ENCODE measurements at regions not wholly inside any gene's neighbourhood (a gene's known extent, or its start where the extent isn't known, plus 50 kb on each side); places are given as distances from the start of the nearest gene placed in this dataset.

DNA sequence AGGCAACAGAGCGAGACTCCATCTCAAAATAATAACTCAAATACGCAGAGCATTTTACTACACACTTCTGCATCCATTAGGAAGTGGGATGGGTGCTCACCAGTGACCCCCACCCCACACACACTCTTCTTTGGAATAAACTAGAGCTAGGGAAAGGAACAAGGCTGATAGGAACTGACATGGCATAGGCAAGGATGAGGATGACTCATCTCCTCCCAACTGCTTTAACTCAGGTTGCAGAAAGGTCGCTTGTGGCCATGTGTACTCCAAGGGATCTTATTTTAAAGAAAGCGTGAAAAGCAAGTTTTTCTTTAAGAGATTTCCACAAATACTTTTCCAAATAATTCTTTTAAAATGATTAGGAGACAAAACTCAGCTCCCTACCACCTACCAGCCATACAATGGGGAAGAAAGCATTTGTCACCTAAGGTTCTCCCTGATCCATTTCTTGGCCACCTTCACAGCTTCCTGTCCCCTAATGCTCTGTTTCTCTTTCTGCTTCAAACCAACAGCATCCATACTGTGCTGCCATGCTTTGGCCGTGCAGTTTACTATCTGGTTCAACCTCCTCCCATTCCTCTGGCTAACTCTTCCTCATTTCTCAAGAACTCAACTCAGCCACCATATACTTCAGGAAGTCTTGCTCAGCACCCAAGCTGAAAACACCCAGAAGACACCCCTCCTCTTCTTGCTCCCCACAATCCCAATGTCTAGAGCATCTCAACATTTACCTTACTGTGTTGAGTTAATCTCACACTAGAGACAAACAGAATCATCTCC lies 211.9 kb downstream of the ACTL7B start:
- no peaks in the 10 kb centered on the region for H3K27me3 ChIP-seq (ENCODE audit: control insufficient read depth in 1 of 2, insufficient read depth in 2 of 2, low read length in 1 of 2)
- no peak overlapping the region for H3K27ac ChIP-seq (ENCODE audit: low read depth in 1 of 2, low read length in 2 of 2)
- ATAC-seq (ENCODE audit: low FRiP score) (no peak), DNase-seq (no peak)
- H3K4me3 ChIP-seq (ENCODE audit: low read length in 2 of 2) = no peak overlapping the region
- no peaks in the 10 kb centered on the region for H3K4me1 ChIP-seq (ENCODE audit: control insufficient read depth in 1 of 2, insufficient read depth in 2 of 2, low read length in 2 of 2)
- 89 to 96% methylated on average over 5 of the region's 5 CpGs for WGBS, 2 donors
- intact Hi-C loops (cut with DNase I) = no loop called here
- no peaks in the 10 kb centered on the region for H3K9me3 ChIP-seq (ENCODE audit: control insufficient read depth, low read length)
- H3K36me3 ChIP-seq (ENCODE audit: control insufficient read depth in 1 of 2, insufficient read depth in 2 of 2, low read length in 1 of 2) = no peaks in the 10 kb centered on the region

DNA sequence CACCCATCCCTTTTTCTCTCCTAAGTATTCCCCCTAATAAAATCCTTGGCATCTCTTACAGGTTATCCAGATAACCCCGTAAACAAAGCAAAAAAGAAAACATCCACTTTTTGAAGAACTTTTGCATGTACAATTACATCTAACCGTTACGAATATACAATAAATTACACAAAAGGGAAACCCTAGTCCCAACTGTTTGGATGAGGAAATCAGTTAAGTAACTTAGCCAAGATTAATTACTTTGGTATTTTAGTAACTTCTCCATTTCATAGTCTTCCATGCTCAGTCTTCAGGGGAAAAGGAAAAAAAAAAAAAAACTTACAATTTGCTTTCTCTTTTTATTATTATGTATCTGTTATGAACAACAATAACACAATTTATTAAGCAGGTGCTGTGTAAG lies 212.9 kb downstream of the ACTL7B start:
- ATAC-seq (ENCODE audit: low FRiP score) (no peak), DNase-seq (no peak)
- Histone ChIP-seq H3K4me1 (ENCODE audit: control insufficient read depth in 1 of 2, insufficient read depth in 2 of 2, low read length in 2 of 2) (no peaks in the 10 kb centered on the region), H3K9me3 (ENCODE audit: control insufficient read depth, low read length) (no peaks in the 10 kb centered on the region), H3K36me3 (ENCODE audit: control insufficient read depth in 1 of 2, insufficient read depth in 2 of 2, low read length in 1 of 2) (no peaks in the 10 kb centered on the region), H3K4me3 (ENCODE audit: low read length in 2 of 2) (no peak overlapping the region), H3K27me3 (ENCODE audit: control insufficient read depth in 1 of 2, insufficient read depth in 2 of 2, low read length in 1 of 2) (no peaks in the 10 kb centered on the region), H3K27ac (ENCODE audit: low read depth in 1 of 2, low read length in 2 of 2) (no peak overlapping the region)
- WGBS, 2 donors = 90 to 93% methylated on average over 3 of the region's 3 CpGs
- intact Hi-C loops (cut with DNase I) = no loop called here

DNA sequence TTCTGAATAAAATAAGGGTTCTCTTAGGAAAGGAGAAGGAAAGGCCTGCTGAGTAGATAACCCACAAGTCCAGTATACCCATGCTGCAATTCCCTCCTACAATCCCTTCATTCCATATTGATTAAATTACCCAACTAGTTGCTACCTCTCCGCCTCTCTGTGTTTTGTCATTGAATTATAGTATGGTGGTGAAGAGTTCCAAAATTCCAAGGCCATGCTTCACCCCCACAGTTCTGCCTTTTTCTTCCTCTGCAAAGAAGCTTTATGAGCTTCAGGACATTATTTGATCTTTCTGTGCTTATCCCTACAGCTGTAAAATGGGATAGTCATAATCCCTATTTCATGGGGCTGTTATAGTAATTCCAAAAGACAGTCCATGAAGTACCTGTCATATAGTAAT lies 215.6 kb downstream of the ACTL7B start:
- ATAC-seq (ENCODE audit: low FRiP score) = no peak

DNA sequence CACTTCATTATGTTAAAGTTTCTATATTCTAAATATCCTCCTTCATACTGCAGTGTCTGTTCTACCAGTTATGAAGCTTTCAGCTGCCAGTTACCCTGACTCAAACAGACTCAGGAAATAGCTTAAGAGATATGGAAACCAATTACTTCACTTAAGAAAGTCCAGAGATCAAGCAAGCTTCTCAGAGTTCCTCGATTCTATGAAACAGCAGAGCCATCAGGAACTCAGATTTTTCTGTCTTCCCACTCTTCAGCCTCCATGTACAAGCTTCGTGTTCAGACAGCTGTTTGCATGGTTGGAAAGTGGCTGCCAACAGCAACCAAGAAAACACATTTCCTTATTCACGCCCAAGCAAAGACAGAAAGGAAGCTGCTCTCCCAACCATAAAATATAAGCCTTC lies 216.1 kb downstream of the ACTL7B start:
- DNase-seq (no peak), ATAC-seq (ENCODE audit: low FRiP score) (no peak)
- H3K4me1 ChIP-seq (ENCODE audit: control insufficient read depth in 1 of 2, insufficient read depth in 2 of 2, low read length in 2 of 2) = no peaks in the 10 kb centered on the region
- no peak overlapping the region for H3K27ac ChIP-seq (ENCODE audit: low read depth in 1 of 2, low read length in 2 of 2)
- no peaks in the 10 kb centered on the region for H3K27me3 ChIP-seq (ENCODE audit: control insufficient read depth in 1 of 2, insufficient read depth in 2 of 2, low read length in 1 of 2)
- 55 to 56% methylated on average over 3 of the region's 3 CpGs for WGBS, 2 donors
- intact Hi-C loops (cut with DNase I) = no loop called here
- no peaks in the 10 kb centered on the region for H3K9me3 ChIP-seq (ENCODE audit: control insufficient read depth, low read length)
- H3K4me3 ChIP-seq (ENCODE audit: low read length in 2 of 2) = no peak overlapping the region
- no peaks in the 10 kb centered on the region for H3K36me3 ChIP-seq (ENCODE audit: control insufficient read depth in 1 of 2, insufficient read depth in 2 of 2, low read length in 1 of 2)

More for the DNA sequence above, 215.6 kb downstream of the ACTL7B start:
- Histone ChIP-seq H3K27me3 (ENCODE audit: control insufficient read depth in 1 of 2, insufficient read depth in 2 of 2, low read length in 1 of 2) (no peaks in the 10 kb centered on the region), H3K4me3 (ENCODE audit: low read length in 2 of 2) (no peak overlapping the region), H3K27ac (ENCODE audit: low read depth in 1 of 2, low read length in 2 of 2) (no peak overlapping the region), H3K4me1 (ENCODE audit: control insufficient read depth in 1 of 2, insufficient read depth in 2 of 2, low read length in 2 of 2) (no peaks in the 10 kb centered on the region), H3K9me3 (ENCODE audit: control insufficient read depth, low read length) (no peaks in the 10 kb centered on the region), H3K36me3 (ENCODE audit: control insufficient read depth in 1 of 2, insufficient read depth in 2 of 2, low read length in 1 of 2) (no peaks in the 10 kb centered on the region)
- intact Hi-C loops (cut with DNase I) = no loop called here
- WGBS, 2 donors = 94 to 96% methylated on average over 1 of the region's 1 CpG
- no peak for DNase-seq

DNA sequence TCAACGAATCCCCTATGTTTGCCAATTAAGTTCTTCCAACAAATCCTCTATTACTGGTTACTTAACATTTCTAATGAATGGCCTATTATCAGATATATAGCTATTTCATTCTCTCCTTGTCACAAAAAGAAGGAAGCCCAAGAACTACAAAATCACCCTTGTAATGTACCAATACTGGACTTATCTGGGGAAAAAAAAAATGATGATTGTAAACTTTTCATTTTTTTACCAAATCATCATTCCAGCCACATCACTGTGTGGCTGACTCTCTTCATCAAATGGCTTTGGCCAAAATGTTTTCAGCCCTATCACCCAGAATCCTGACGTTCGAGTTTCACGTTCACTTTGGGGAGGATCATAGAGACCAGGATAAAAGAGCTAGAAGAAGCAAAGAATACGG lies 216.7 kb downstream of the ACTL7B start:
- no peaks in the 10 kb centered on the region for H3K4me1 ChIP-seq (ENCODE audit: control insufficient read depth in 1 of 2, insufficient read depth in 2 of 2, low read length in 2 of 2)
- H3K4me3 ChIP-seq (ENCODE audit: low read length in 2 of 2) = no peak overlapping the region
- WGBS, 2 donors = 88 to 90% methylated on average over 5 of the region's 5 CpGs
- H3K27me3 ChIP-seq (ENCODE audit: control insufficient read depth in 1 of 2, insufficient read depth in 2 of 2, low read length in 1 of 2) = no peaks in the 10 kb centered on the region
- intact Hi-C loops (cut with DNase I) = no loop called here
- H3K27ac ChIP-seq (ENCODE audit: low read depth in 1 of 2, low read length in 2 of 2) = no peak overlapping the region
- no peaks in the 10 kb centered on the region for H3K36me3 ChIP-seq (ENCODE audit: control insufficient read depth in 1 of 2, insufficient read depth in 2 of 2, low read length in 1 of 2)
- H3K9me3 ChIP-seq (ENCODE audit: control insufficient read depth, low read length) = no peaks in the 10 kb centered on the region
- no peak for ATAC-seq (ENCODE audit: low FRiP score)
- DNase-seq = no peak

DNA sequence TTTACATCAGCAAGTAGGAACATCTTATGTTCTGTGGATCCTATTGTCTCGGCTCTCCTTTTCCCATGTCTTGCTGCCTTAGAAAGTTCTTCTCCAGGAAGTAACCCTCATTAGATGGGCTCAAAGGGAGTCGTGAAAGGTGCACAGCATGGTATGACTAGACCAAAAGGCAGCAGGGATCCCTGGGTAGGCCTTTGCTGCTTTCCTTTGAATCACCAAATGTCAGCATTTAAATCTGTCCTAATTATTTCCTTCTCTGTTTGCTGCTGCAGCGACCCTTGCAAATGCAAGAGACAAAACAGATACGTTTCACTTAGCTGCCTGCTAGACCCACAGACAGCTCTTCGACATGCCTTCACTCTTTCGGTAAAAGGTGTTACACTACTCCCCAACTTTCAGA lies 218.4 kb downstream of the ACTL7B start:
- no peak for DNase-seq
- intact Hi-C loops (cut with DNase I) = no loop called here
- no peaks in the 10 kb centered on the region for H3K4me1 ChIP-seq (ENCODE audit: control insufficient read depth in 1 of 2, insufficient read depth in 2 of 2, low read length in 2 of 2)
- H3K27ac ChIP-seq (ENCODE audit: low read depth in 1 of 2, low read length in 2 of 2) = no peak overlapping the region
- no peaks in the 10 kb centered on the region for H3K27me3 ChIP-seq (ENCODE audit: control insufficient read depth in 1 of 2, insufficient read depth in 2 of 2, low read length in 1 of 2)
- no peak overlapping the region for H3K4me3 ChIP-seq (ENCODE audit: low read length in 2 of 2)
- H3K36me3 ChIP-seq (ENCODE audit: control insufficient read depth in 1 of 2, insufficient read depth in 2 of 2, low read length in 1 of 2) = no peaks in the 10 kb centered on the region
- ATAC-seq (ENCODE audit: low FRiP score) = no peak
- H3K9me3 ChIP-seq (ENCODE audit: control insufficient read depth, low read length) = no peaks in the 10 kb centered on the region
- 65 to 83% methylated on average over 6 of the region's 6 CpGs for WGBS, 2 donors

DNA sequence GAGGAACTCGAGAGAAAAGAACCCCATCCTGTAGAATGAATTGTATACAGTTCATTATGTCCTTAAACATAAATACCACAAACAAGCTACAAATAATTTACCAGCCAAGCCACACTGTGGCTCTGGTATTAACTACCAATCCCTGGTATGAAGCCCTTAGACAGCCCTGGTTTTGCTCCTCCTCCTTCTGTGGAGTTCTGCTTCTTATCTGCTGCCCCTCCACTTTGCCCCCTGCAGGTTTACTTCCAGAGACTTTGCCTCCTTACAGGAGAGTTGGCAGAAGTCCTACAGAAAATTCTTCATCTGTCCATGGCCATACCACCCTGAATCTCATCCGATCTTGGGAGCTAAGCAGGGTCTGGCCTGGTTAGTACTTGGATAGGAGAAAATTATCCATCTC lies 219.8 kb downstream of the ACTL7B start:
- Histone ChIP-seq H3K9me3 (ENCODE audit: control insufficient read depth, low read length) (no peaks in the 10 kb centered on the region), H3K27me3 (ENCODE audit: control insufficient read depth in 1 of 2, insufficient read depth in 2 of 2, low read length in 1 of 2) (no peaks in the 10 kb centered on the region), H3K4me3 (ENCODE audit: low read length in 2 of 2) (no peak overlapping the region), H3K36me3 (ENCODE audit: control insufficient read depth in 1 of 2, insufficient read depth in 2 of 2, low read length in 1 of 2) (no peaks in the 10 kb centered on the region), H3K4me1 (ENCODE audit: control insufficient read depth in 1 of 2, insufficient read depth in 2 of 2, low read length in 2 of 2) (no peaks in the 10 kb centered on the region), H3K27ac (ENCODE audit: low read depth in 1 of 2, low read length in 2 of 2) (no peak overlapping the region)
- DNase-seq (no peak), ATAC-seq (ENCODE audit: low FRiP score) (no peak)
- WGBS, 2 donors = 63 to 78% methylated on average over 2 of the region's 2 CpGs
- intact Hi-C loops (cut with DNase I) = no loop called here

DNA sequence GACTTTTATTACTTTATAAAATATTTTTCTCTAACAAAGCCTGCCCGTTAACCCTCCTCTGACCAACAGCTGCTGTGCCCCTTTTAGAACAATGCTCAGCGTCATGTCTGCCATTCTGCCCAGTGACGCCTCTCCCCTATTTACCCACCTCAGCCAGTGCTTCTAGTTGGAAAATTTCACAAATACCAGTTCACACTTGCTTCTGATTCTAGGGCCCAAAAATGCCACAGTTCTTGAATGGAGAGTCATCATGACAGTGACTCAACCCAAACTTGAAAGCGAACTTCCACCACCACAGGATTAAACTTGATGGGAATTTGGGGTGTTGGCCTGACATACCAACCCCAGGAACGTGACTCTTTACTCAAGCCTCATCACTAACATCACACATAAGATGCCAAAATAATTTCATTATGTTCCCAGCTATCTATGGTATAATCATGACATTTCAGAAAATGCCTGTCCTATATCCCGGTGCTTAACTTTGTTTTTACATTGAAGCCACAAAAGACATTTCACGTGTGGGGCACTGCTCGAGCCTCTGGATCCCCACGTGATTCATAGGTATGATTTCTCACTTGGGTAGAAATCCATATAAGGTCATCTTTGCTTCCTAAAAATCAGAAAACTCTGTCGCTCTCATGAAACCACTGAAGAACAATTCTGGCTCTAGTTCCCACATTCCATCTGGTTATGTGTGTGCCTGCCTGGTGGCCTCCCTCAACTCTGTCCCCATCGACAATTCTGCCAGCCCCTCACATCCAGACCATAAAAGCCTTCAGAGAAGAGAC lies 220.9 kb downstream of the ACTL7B start:
- Histone ChIP-seq H3K4me3 (ENCODE audit: low read length in 2 of 2) (no peak overlapping the region), H3K4me1 (ENCODE audit: control insufficient read depth in 1 of 2, insufficient read depth in 2 of 2, low read length in 2 of 2) (no peaks in the 10 kb centered on the region), H3K27me3 (ENCODE audit: control insufficient read depth in 1 of 2, insufficient read depth in 2 of 2, low read length in 1 of 2) (no peaks in the 10 kb centered on the region), H3K36me3 (ENCODE audit: control insufficient read depth in 1 of 2, insufficient read depth in 2 of 2, low read length in 1 of 2) (no peaks in the 10 kb centered on the region), H3K9me3 (ENCODE audit: control insufficient read depth, low read length) (no peaks in the 10 kb centered on the region), H3K27ac (ENCODE audit: low read depth in 1 of 2, low read length in 2 of 2) (no peak overlapping the region)
- DNase-seq = no peak
- ATAC-seq (ENCODE audit: low FRiP score) = no peak
- intact Hi-C loops (cut with DNase I) = no loop called here
- 77 to 86% methylated on average over 11 of the region's 11 CpGs for WGBS, 2 donors

DNA sequence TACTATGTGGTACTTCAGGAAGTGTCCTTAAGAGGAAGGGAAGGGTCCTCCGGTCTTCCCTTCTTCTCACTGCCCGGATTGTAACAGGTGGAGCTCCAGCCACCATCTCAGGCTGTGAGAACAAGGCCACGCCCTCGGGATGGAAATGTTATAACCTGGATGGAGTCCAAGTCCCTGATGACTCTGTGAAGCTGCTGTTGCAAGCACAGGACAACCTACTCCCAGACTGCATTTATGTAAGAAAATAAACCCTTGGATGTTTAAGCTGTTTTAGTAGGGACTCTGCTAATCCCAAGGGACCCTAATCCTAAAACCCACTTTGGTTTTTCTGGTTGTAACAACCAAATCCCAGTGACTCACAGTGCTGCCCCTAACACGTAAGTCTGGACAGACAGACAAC lies 221.6 kb downstream of the ACTL7B start:
- intact Hi-C loops (cut with DNase I) = no loop called here
- H3K36me3 ChIP-seq (ENCODE audit: control insufficient read depth in 1 of 2, insufficient read depth in 2 of 2, low read length in 1 of 2) = no peaks in the 10 kb centered on the region
- H3K27ac ChIP-seq (ENCODE audit: low read depth in 1 of 2, low read length in 2 of 2) = no peak overlapping the region
- H3K4me1 ChIP-seq (ENCODE audit: control insufficient read depth in 1 of 2, insufficient read depth in 2 of 2, low read length in 2 of 2) = no peaks in the 10 kb centered on the region
- no peaks in the 10 kb centered on the region for H3K27me3 ChIP-seq (ENCODE audit: control insufficient read depth in 1 of 2, insufficient read depth in 2 of 2, low read length in 1 of 2)
- 71 to 78% methylated on average over 5 of the region's 5 CpGs for WGBS, 2 donors
- DNase-seq (no peak), ATAC-seq (ENCODE audit: low FRiP score) (no peak)
- H3K4me3 ChIP-seq (ENCODE audit: low read length in 2 of 2) = no peak overlapping the region
- H3K9me3 ChIP-seq (ENCODE audit: control insufficient read depth, low read length) = no peaks in the 10 kb centered on the region
